IPS DF 6.9 (cell line): ENCODE measurements at regions not wholly inside any gene's neighbourhood (a gene's known extent, or its start where the extent isn't known, plus 50 kb on each side); places are given as distances from the start of the nearest gene placed in this dataset.

Source experiments
- DNase-seq: peaks from one replicate; pipeline ENCODE4 v3.0.0-alpha.2; 2013; ENCODE audit warnings: low read depth, low spot score
- H3K27ac ChIP-seq: one replicate; pipeline ENCODE4 v1.5.1; 2013; ENCODE audit warnings: low read length, control low read depth
- H3K27me3 ChIP-seq: 2 replicates; pipeline ENCODE4 v1.6.1; 2013; ENCODE audit warnings: mild to moderate bottlenecking, low read length; ENCODE audit not compliant: control insufficient read depth, insufficient read depth
- H3K36me3 ChIP-seq: 2 replicates; pipeline ENCODE4 v1.6.1; 2013; ENCODE audit warnings: low read length; ENCODE audit not compliant: control insufficient read depth, insufficient read depth
- H3K4me1 ChIP-seq: 2 replicates; pipeline ENCODE4 v1.6.1; 2013; ENCODE audit warnings: low read length; ENCODE audit not compliant: control insufficient read depth, insufficient read depth
- H3K4me3 ChIP-seq: 2 replicates; pipeline ENCODE4 v1.5.1; 2013; ENCODE audit warnings: mild to moderate bottlenecking, low read length
- H3K9me3 ChIP-seq: 2 replicates; pipeline ENCODE4 v1.6.1; 2013; ENCODE audit warnings: low read length, inconsistent platforms; ENCODE audit not compliant: control insufficient read depth, insufficient read depth
- WGBS: extraction: QIAGEN DNeasy Blood & Tissue Kit; methylation state at CpG from one replicate; pipeline ENCODE4 v1.1.7; 2013; ENCODE audit warnings: mixed read lengths, missing lambda C conversion rate; ENCODE audit not compliant: insufficient read length, insufficient coverage; 5-methylcytosine and 5-hydroxymethylcytosine counted together

- Histone ChIP-seq H3K27me3 (no peaks in the 10 kb centered on the region), H3K9me3 (no peaks in the 10 kb centered on the region), H3K4me1 (no peaks in the 10 kb centered on the region), H3K4me3 (no peak overlapping the region), H3K36me3 (no peaks in the 10 kb centered on the region), H3K27ac (no peak overlapping the region)
- no peak for DNase-seq
- WGBS: no CpG with 5 or more reads among the region's 2 CpGs
Observed at GRCh38 chr1:80450711-80451110, 1350.0 kb upstream of the ADGRL2 start.

GRCh38 chr1:80448081-80448480, 1352.7 kb upstream of the ADGRL2 start:
- Histone ChIP-seq H3K4me1 (no peaks in the 10 kb centered on the region), H3K36me3 (no peaks in the 10 kb centered on the region), H3K27me3 (no peaks in the 10 kb centered on the region), H3K27ac (no peak overlapping the region), H3K9me3 (no peaks in the 10 kb centered on the region), H3K4me3 (no peak overlapping the region)
- WGBS: 100% methylated on average over 1 of the region's 5 CpGs
- DNase-seq: no peak

GRCh38 chr1:80447526-80447925, 1353.2 kb upstream of the ADGRL2 start:
- Histone ChIP-seq H3K4me3 (no peak overlapping the region), H3K9me3 (no peaks in the 10 kb centered on the region), H3K27ac (no peak overlapping the region), H3K4me1 (no peaks in the 10 kb centered on the region), H3K27me3 (no peaks in the 10 kb centered on the region), H3K36me3 (no peaks in the 10 kb centered on the region)
- DNase-seq: no peak
- WGBS: no CpG with 5 or more reads among the region's 1 CpG

DNA sequence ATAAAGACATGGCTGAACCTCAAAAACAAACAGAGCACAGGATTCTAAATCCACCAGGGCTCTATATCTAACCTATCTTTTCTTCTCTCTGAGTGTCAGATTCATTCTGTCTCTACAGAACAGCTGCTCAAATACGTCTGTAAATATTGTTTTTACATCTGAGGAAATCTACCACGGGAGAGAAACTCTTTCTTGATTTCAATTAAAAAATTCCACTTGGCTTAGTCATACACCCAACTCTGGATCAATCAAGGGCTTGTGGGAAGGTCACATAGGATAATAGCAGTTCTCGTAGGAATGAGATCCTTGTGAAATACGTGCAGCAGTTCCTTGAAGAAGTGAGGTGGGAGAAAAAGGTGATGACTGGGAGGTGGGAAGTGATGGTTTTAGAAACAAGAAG, 1355.7 kb upstream of the ADGRL2 start:
- no peak for DNase-seq
- Histone ChIP-seq H3K9me3 (no peaks in the 10 kb centered on the region), H3K4me3 (no peak overlapping the region), H3K27me3 (no peaks in the 10 kb centered on the region), H3K27ac (no peak overlapping the region), H3K36me3 (no peaks in the 10 kb centered on the region), H3K4me1 (no peaks in the 10 kb centered on the region)
- WGBS: no CpG with 5 or more reads among the region's 4 CpGs

- Histone ChIP-seq H3K27me3 (no peaks in the 10 kb centered on the region), H3K4me1 (no peaks in the 10 kb centered on the region; the same call in 1 of the 2 replicates), H3K9me3 (no peaks in the 10 kb centered on the region), H3K27ac (no peak overlapping the region), H3K36me3 (no peaks in the 10 kb centered on the region), H3K4me3 (no peak overlapping the region)
- WGBS: no CpG with 5 or more reads among the region's 3 CpGs
- DNase-seq: no peak
Observed at GRCh38 chr1:80444171-80444570, 1356.6 kb upstream of the ADGRL2 start.

GRCh38 chr1:80441664-80442063, 1359.1 kb upstream of the ADGRL2 start:
- Histone ChIP-seq H3K27ac (no peak overlapping the region), H3K27me3 (no peaks in the 10 kb centered on the region), H3K9me3 (no peaks in the 10 kb centered on the region), H3K4me3 (no peak overlapping the region), H3K36me3 (no peaks in the 10 kb centered on the region), H3K4me1 (no peaks in the 10 kb centered on the region; the same call in 1 of the 2 replicates)
- no peak for DNase-seq
- no CpG with 5 or more reads among the region's 7 CpGs for WGBS

DNA sequence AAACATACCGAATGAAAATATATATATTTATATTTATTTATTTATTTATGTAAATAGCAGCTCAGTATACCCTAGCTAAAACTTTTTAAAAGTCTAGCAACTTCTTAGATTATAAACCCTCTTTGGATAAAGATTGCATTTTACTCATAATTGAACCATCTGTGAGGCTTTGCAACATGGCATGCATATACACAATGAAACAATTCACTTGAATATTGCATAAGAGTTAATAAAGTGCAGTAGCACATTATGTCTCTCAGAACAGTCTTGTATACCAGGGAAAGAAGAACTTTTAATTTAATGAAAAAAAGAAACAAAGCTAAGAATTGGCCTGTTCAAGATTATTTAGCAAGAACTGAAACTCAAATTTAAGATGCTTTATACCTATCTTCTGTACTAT, 1363.9 kb upstream of the ADGRL2 start:
- Histone ChIP-seq H3K36me3 (no peaks in the 10 kb centered on the region), H3K27me3 (no peaks in the 10 kb centered on the region), H3K4me1 (no peaks in the 10 kb centered on the region; the same call in 1 of the 2 replicates), H3K4me3 (no peak overlapping the region), H3K27ac (no peak overlapping the region), H3K9me3 (no peaks in the 10 kb centered on the region)
- DNase-seq: no peak
- no CpG with 5 or more reads among the region's 1 CpG for WGBS

- H3K27me3 ChIP-seq: no peaks in the 10 kb centered on the region
- no peaks in the 10 kb centered on the region for H3K36me3 ChIP-seq
- no CpG with 5 or more reads among the region's 3 CpGs for WGBS
- no peaks in the 10 kb centered on the region for H3K9me3 ChIP-seq
- DNase-seq: no peak
- H3K27ac ChIP-seq: no peak overlapping the region
- H3K4me3 ChIP-seq: no peak overlapping the region
- H3K4me1 ChIP-seq: no peaks in the 10 kb centered on the region
Observed at GRCh38 chr1:80427881-80428280, 1372.9 kb upstream of the ADGRL2 start.

- H3K27me3 ChIP-seq: no peaks in the 10 kb centered on the region
- no peak overlapping the region for H3K27ac ChIP-seq
- no peak for DNase-seq
- no CpG with 5 or more reads among the region's 1 CpG for WGBS
- no peak overlapping the region for H3K4me3 ChIP-seq
- no peaks in the 10 kb centered on the region for H3K4me1 ChIP-seq
- no peaks in the 10 kb centered on the region for H3K36me3 ChIP-seq
- H3K9me3 ChIP-seq: no peaks in the 10 kb centered on the region
Observed at GRCh38 chr1:80424249-80424648, 1376.5 kb upstream of the ADGRL2 start.

- Histone ChIP-seq H3K27ac (no peak overlapping the region), H3K27me3 (no peaks in the 10 kb centered on the region), H3K4me3 (no peak overlapping the region), H3K36me3 (no peaks in the 10 kb centered on the region), H3K9me3 (no peaks in the 10 kb centered on the region), H3K4me1 (no peaks in the 10 kb centered on the region)
- WGBS: no CpG with 5 or more reads among the region's 1 CpG
- DNase-seq: no peak
Observed at GRCh38 chr1:80418134-80418533, 1382.6 kb upstream of the ADGRL2 start.

DNA sequence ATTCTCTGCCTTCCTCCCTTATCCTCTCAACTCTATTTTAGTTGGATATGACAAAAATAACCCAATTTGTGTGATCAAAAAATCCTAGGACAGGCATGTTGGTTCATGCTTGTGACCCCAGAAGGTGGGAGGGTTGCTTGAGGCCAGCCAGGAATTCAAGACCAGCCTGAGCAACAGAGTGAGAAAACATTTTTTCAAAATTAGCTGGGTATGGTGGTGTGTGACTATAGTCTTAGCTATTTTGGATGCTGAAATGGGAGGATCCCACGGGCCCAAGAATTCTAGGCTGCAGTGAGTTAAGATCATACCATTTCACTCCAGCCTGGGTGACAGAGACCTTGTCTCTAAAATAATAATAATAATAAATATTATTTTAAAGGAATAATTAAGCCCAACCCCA, 1383.1 kb upstream of the ADGRL2 start:
- Histone ChIP-seq H3K4me3 (no peak overlapping the region), H3K36me3 (no peaks in the 10 kb centered on the region), H3K27ac (no peak overlapping the region), H3K27me3 (no peaks in the 10 kb centered on the region), H3K4me1 (no peaks in the 10 kb centered on the region), H3K9me3 (no peaks in the 10 kb centered on the region)
- WGBS: no CpG with 5 or more reads among the region's 1 CpG
- no peak for DNase-seq
